ENCODE measurements at regions not wholly inside any gene's neighbourhood (a gene's known extent, or its start where the extent isn't known, plus 50 kb on each side); places are given as distances from the start of the nearest gene placed in this dataset.

DNA sequence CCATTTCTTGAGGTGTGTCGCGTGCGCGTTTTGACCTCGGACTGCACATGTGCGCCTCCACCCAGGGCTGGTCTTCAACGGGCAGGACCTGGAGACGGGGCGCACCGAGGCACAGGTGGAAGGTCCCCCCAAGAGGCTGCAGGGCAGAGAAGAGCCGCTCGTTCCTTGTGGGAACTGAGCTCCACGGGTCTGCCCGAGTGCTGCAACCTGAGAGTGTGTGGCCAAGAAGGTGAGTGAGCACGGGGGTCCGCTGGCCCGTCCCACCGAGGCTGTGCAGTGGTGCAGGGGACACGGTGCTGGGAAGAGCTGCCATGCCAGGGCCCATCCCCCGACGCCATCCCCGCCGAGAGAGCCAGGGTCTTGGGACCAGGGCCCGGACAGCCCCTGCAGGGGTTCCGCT lies 268.3 kb downstream of the GALR1 start:
- Mint-ChIP-seq H3K4me1 (no peaks in the 10 kb centered on the region), H3K27me3 (peaks cover 2 to 3% of the 10 kb centered on the region in 2 donors), H3K9me3 (peaks cover 0 to 5% (median 4%) of the 10 kb centered on the region in 3 donors), H3K4me3 (no peak overlapping the region), H3K36me3 (no peaks in the 10 kb centered on the region), H3K27ac (no peak overlapping the region)
- ChIA-PET POLR2A (no interaction called here), CTCF (no interaction called here)
- peaks cover 0 to 2% of the 10 kb centered on the region in 2 experiments for H3K27me3 ChIP-seq (replicated peaks in 1 of 2; ENCODE audit: control insufficient read depth in 2 of 2, extremely low read depth in 1 of 2, insufficient read depth in 2 of 2, low read length in 1 of 2)
- no peak for ATAC-seq (replicated peaks in 1 of 4)
- no peak overlapping the region for H3K27ac ChIP-seq (ENCODE audit: low read length)
- H3K4me1 ChIP-seq (ENCODE audit: control insufficient read depth in 1 of 2, extremely low read depth in 1 of 2, insufficient read depth in 2 of 2, low read length in 2 of 2), result no peaks in the 10 kb centered on the region
- no peaks in the 10 kb centered on the region for H3K36me3 ChIP-seq (ENCODE audit: control insufficient read depth in 2 of 2, extremely low read depth in 1 of 2, insufficient read depth in 1 of 2, low read length in 1 of 2)
- no peaks in the 10 kb centered on the region for H3K9me3 ChIP-seq
- WGBS (ENCODE audit: insufficient coverage), result 94% methylated on average over 25 of the region's 25 CpGs
- DNase-seq, result no peak
- H3K4me3 ChIP-seq (ENCODE audit: control insufficient read depth in 1 of 2, extremely low read depth in 1 of 2, low read length in 1 of 2), result no peak overlapping the region

- ATAC-seq (replicated peaks in 1 of 4), result no peak
- POLR2A ChIA-PET, result no interaction called here
- WGBS (ENCODE audit: insufficient coverage), result 77% methylated on average over 5 of the region's 5 CpGs
Measured at GRCh38 chr18:77520767-77521166, 271.1 kb downstream of the GALR1 start.

DNA sequence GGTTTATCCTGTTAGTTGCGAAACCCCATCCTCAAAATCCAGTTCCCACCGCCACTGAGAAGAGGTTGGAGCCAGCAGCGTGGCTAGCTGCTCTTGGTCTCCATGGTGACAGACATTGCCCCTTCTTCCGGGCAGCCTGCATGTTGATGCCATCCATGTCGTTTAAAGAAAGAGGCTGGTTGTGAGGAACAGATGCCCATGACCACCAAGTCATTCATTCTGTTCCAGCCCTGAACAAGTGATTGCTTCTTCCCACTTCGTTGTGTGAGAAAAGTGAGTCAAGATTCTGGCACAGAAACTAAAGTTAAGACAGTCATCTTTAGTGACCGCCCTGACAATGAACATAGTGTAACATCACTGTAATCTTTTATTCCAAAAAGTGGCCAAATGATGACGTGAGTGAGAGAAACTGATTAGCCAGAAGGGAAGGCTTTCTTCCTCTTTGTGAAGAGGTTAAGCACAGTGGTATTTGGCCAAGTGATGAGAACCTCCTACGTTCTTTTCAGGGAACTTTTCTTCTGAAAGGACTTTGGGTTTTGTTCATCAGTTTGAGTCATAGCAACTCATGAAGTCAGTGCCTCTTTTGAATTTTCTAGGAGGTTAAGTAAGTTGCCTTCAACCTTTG lies 272.5 kb downstream of the GALR1 start:
- Histone ChIP-seq H3K9me3 (no peaks in the 10 kb centered on the region), H3K4me3 (ENCODE audit: control insufficient read depth in 1 of 2, extremely low read depth in 1 of 2, low read length in 1 of 2) (no peak overlapping the region), H3K36me3 (ENCODE audit: control insufficient read depth in 2 of 2, extremely low read depth in 1 of 2, insufficient read depth in 1 of 2, low read length in 1 of 2) (no peaks in the 10 kb centered on the region), H3K27me3 (replicated peaks in 1 of 2; ENCODE audit: control insufficient read depth in 2 of 2, extremely low read depth in 1 of 2, insufficient read depth in 2 of 2, low read length in 1 of 2) (peaks cover 0 to 2% of the 10 kb centered on the region in 2 experiments), H3K4me1 (ENCODE audit: control insufficient read depth in 1 of 2, extremely low read depth in 1 of 2, insufficient read depth in 2 of 2, low read length in 2 of 2) (no peaks in the 10 kb centered on the region), H3K27ac (ENCODE audit: low read length) (no peak overlapping the region)
- no peak overlapping the region for H3K4me3 Mint-ChIP-seq
- CTCF ChIA-PET, result no interaction called here
- DNase-seq, result no peak
- WGBS (ENCODE audit: insufficient coverage), result 81% methylated on average over 3 of the region's 9 CpGs
- no peaks in the 10 kb centered on the region for H3K36me3 Mint-ChIP-seq
- H3K27ac Mint-ChIP-seq, result no peak overlapping the region
- POLR2A ChIA-PET, result no interaction called here
- H3K27me3 Mint-ChIP-seq, result peaks cover 2 to 3% of the 10 kb centered on the region in 2 donors
- H3K4me1 Mint-ChIP-seq, result no peaks in the 10 kb centered on the region
- ATAC-seq (replicated peaks in 1 of 4), result no peak
- H3K9me3 Mint-ChIP-seq, result peaks cover 0 to 10% (median 9%) of the 10 kb centered on the region in 3 donors

More at GRCh38 chr18:77520767-77521166, 271.1 kb downstream of the GALR1 start:
- Mint-ChIP-seq H3K27me3 (peaks cover 2 to 3% of the 10 kb centered on the region in 2 donors), H3K9me3 (no peaks in the 10 kb centered on the region), H3K36me3 (no peaks in the 10 kb centered on the region), H3K27ac (no peak overlapping the region), H3K4me3 (no peak overlapping the region), H3K4me1 (no peaks in the 10 kb centered on the region)
- CTCF ChIA-PET, result no interaction called here
- no peak for DNase-seq
- Histone ChIP-seq H3K36me3 (ENCODE audit: control insufficient read depth in 2 of 2, extremely low read depth in 1 of 2, insufficient read depth in 1 of 2, low read length in 1 of 2) (no peaks in the 10 kb centered on the region), H3K27ac (ENCODE audit: low read length) (no peak overlapping the region), H3K9me3 (no peaks in the 10 kb centered on the region), H3K4me3 (ENCODE audit: control insufficient read depth in 1 of 2, extremely low read depth in 1 of 2, low read length in 1 of 2) (no peak overlapping the region), H3K4me1 (ENCODE audit: control insufficient read depth in 1 of 2, extremely low read depth in 1 of 2, insufficient read depth in 2 of 2, low read length in 2 of 2) (no peaks in the 10 kb centered on the region), H3K27me3 (replicated peaks in 1 of 2; ENCODE audit: control insufficient read depth in 2 of 2, extremely low read depth in 1 of 2, insufficient read depth in 2 of 2, low read length in 1 of 2) (peaks cover 0 to 2% of the 10 kb centered on the region in 2 experiments)

- Histone ChIP-seq H3K4me3 (ENCODE audit: control insufficient read depth in 1 of 2, extremely low read depth in 1 of 2, low read length in 1 of 2) (no peak overlapping the region), H3K9me3 (no peaks in the 10 kb centered on the region), H3K36me3 (ENCODE audit: control insufficient read depth in 2 of 2, extremely low read depth in 1 of 2, insufficient read depth in 1 of 2, low read length in 1 of 2) (no peaks in the 10 kb centered on the region), H3K4me1 (ENCODE audit: control insufficient read depth in 1 of 2, extremely low read depth in 1 of 2, insufficient read depth in 2 of 2, low read length in 2 of 2) (no peaks in the 10 kb centered on the region), H3K27ac (ENCODE audit: low read length) (no peak overlapping the region), H3K27me3 (replicated peaks in 1 of 2; ENCODE audit: control insufficient read depth in 2 of 2, extremely low read depth in 1 of 2, insufficient read depth in 2 of 2, low read length in 1 of 2) (peaks cover 0 to 2% of the 10 kb centered on the region in 2 experiments)
- ChIA-PET CTCF (no interaction called here), POLR2A (no interaction called here)
- Mint-ChIP-seq H3K27ac (no peak overlapping the region), H3K9me3 (peaks cover 0 to 16% (median 12%) of the 10 kb centered on the region in 3 donors), H3K4me1 (no peaks in the 10 kb centered on the region), H3K4me3 (no peak overlapping the region), H3K27me3 (peaks cover 2 to 3% of the 10 kb centered on the region in 2 donors), H3K36me3 (no peaks in the 10 kb centered on the region)
- ATAC-seq (replicated peaks in 1 of 4) (no peak), DNase-seq (no peak)
- 80% methylated on average over 1 of the region's 7 CpGs for WGBS (ENCODE audit: insufficient coverage)
Measured at GRCh38 chr18:77524909-77525308, 275.3 kb downstream of the GALR1 start.

DNA sequence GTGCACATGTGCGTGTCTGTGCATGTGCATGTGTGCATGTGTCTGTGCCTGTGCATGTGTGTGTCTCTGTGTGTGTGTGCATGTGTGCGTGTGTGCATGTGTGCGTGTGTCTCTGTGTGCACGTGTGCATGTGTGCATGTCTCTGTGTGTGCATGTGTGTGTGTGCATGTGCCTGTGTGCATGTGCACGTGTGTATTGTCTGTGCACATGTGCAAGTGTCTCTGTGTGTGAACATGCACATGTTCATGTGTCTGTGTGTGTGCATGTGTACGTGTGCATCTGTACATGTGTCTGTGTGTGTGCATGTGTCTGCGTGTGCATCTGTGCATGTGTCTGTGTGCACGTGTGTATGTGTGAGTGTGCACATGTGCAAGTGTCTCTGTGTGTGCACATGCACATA lies 277.3 kb downstream of the GALR1 start:
- POLR2A ChIA-PET, result no interaction called here
- H3K4me3 ChIP-seq (ENCODE audit: control insufficient read depth in 1 of 2, extremely low read depth in 1 of 2, low read length in 1 of 2), result no peak overlapping the region
- WGBS (ENCODE audit: insufficient coverage), result 92% methylated on average over 8 of the region's 8 CpGs

DNA sequence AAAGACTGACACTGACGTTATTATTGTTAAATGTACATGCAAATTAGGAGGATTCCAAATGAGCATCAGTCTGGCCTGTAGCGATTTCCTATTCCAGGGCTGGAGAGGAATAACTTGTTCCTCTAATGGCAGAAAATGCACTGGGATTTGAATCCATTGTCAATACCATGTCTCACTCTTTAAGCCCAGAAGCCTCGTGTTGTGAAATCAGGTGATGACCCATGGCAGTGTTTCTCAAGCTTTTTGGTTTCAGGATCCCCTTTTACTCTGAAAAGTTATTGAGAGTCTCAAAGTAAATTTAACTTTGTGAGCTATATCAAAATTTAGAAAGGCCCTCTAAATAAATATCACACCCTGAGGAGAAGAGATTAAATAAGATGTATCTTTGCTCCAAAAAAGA lies 279.2 kb downstream of the GALR1 start:
- Histone ChIP-seq H3K4me3 (ENCODE audit: control insufficient read depth in 1 of 2, extremely low read depth in 1 of 2, low read length in 1 of 2) (no peak overlapping the region), H3K27me3 (replicated peaks in 1 of 2; ENCODE audit: control insufficient read depth in 2 of 2, extremely low read depth in 1 of 2, insufficient read depth in 2 of 2, low read length in 1 of 2) (no peaks in the 10 kb centered on the region), H3K9me3 (no peaks in the 10 kb centered on the region), H3K4me1 (ENCODE audit: control insufficient read depth in 1 of 2, extremely low read depth in 1 of 2, insufficient read depth in 2 of 2, low read length in 2 of 2) (no peaks in the 10 kb centered on the region), H3K27ac (ENCODE audit: low read length) (no peak overlapping the region), H3K36me3 (ENCODE audit: control insufficient read depth in 2 of 2, extremely low read depth in 1 of 2, insufficient read depth in 1 of 2, low read length in 1 of 2) (no peaks in the 10 kb centered on the region)
- CTCF ChIA-PET, result no interaction called here
- ATAC-seq (replicated peaks in 1 of 4), result no peak
- no peaks in the 10 kb centered on the region for H3K4me1 Mint-ChIP-seq
- no peak overlapping the region for H3K27ac Mint-ChIP-seq
- no peaks in the 10 kb centered on the region for H3K36me3 Mint-ChIP-seq
- no peak overlapping the region for H3K4me3 Mint-ChIP-seq
- no peak for DNase-seq
- WGBS (ENCODE audit: insufficient coverage), result no CpG with 5 or more reads among the region's 3 CpGs
- peaks cover 2 to 3% of the 10 kb centered on the region in 2 donors for H3K27me3 Mint-ChIP-seq
- H3K9me3 Mint-ChIP-seq, result peaks cover 0 to 16% (median 12%) of the 10 kb centered on the region in 3 donors
- POLR2A ChIA-PET, result no interaction called here

More for the DNA sequence above, 277.3 kb downstream of the GALR1 start:
- Histone ChIP-seq H3K27me3 (replicated peaks in 1 of 2; ENCODE audit: control insufficient read depth in 2 of 2, extremely low read depth in 1 of 2, insufficient read depth in 2 of 2, low read length in 1 of 2) (no peaks in the 10 kb centered on the region), H3K27ac (ENCODE audit: low read length) (no peak overlapping the region), H3K36me3 (ENCODE audit: control insufficient read depth in 2 of 2, extremely low read depth in 1 of 2, insufficient read depth in 1 of 2, low read length in 1 of 2) (no peaks in the 10 kb centered on the region), H3K4me1 (ENCODE audit: control insufficient read depth in 1 of 2, extremely low read depth in 1 of 2, insufficient read depth in 2 of 2, low read length in 2 of 2) (no peaks in the 10 kb centered on the region), H3K9me3 (no peaks in the 10 kb centered on the region)
- CTCF ChIA-PET, result no interaction called here
- Mint-ChIP-seq H3K27me3 (peaks cover 2 to 3% of the 10 kb centered on the region in 2 donors), H3K27ac (no peak overlapping the region), H3K4me1 (no peaks in the 10 kb centered on the region), H3K36me3 (no peaks in the 10 kb centered on the region), H3K9me3 (peaks cover 0 to 16% (median 12%) of the 10 kb centered on the region in 3 donors), H3K4me3 (no peak overlapping the region)
- no peak for ATAC-seq (replicated peaks in 1 of 4)
- no peak for DNase-seq
